GM23338 (cell line): ENCODE measurements at regions not wholly inside any gene's neighbourhood (a gene's known extent, or its start where the extent isn't known, plus 50 kb on each side); places are given as distances from the start of the nearest gene placed in this dataset.

Source experiments
- ATAC-seq: fragments of 200-7000 bp; cut with Tn5 transposase; 3 replicates; pipeline ENCODE4 v1.9.1; 2020
- DNase-seq: peaks from one replicate; pipeline ENCODE4 v3.0.0-alpha.2; 2015; ENCODE audit warnings: low spot score
- H2AFZ ChIP-seq: fragments of 200-600 bp; sonication (generic); 2 replicates; pipeline ENCODE4 v1.8.0; 2016; ENCODE audit warnings: antibody characterized with exemption, mild to moderate bottlenecking, moderate library complexity
- H3F3A ChIP-seq: fragments of 200-600 bp; sonication (generic); replicated peaks from 2 replicates; pipeline ENCODE4 v1.8.0; 2017; ENCODE audit warnings: antibody characterized with exemption, mixed run types, low read depth
- H3K27ac ChIP-seq: fragments of 200-600 bp; sonication (generic); 2 replicates; pipeline ENCODE4 v1.6.1; 2016; ENCODE audit warnings: low read depth
- H3K27me3 ChIP-seq: fragments of 200-600 bp; sonication (generic); 2 replicates; pipeline ENCODE4 v1.8.0; 2016; ENCODE audit warnings: mild to moderate bottlenecking, mixed run types, moderate library complexity; ENCODE audit not compliant: insufficient read depth
- H3K36me3 ChIP-seq: fragments of 200-600 bp; sonication (generic); 2 replicates; pipeline ENCODE4 v1.8.0; 2016; ENCODE audit warnings: mild to moderate bottlenecking; ENCODE audit not compliant: insufficient read depth
- H3K4me1 ChIP-seq: fragments of 200-600 bp; sonication (generic); 2 replicates; pipeline ENCODE4 v1.8.0; 2016; ENCODE audit warnings: mild to moderate bottlenecking, moderate library complexity; ENCODE audit not compliant: insufficient read depth
- H3K4me2 ChIP-seq: fragments of 200-600 bp; sonication (generic); 2 replicates; pipeline ENCODE4 v1.7.1; 2017; ENCODE audit warnings: mixed run types
- H3K4me3 ChIP-seq: fragments of 200-600 bp; sonication (generic); 2 replicates; pipeline ENCODE4 v1.6.1; 2016; ENCODE audit warnings: mixed run types
- H3K79me2 ChIP-seq: fragments of 200-600 bp; sonication (generic); replicated peaks from 2 replicates; pipeline ENCODE4 v1.8.0; 2017; ENCODE audit warnings: mild to moderate bottlenecking; ENCODE audit not compliant: insufficient read depth
- H3K9me2 ChIP-seq: fragments of 200-600 bp; sonication (generic); 2 replicates; pipeline ENCODE4 v1.8.0; 2017; ENCODE audit not compliant: insufficient read depth
- H4K20me1 ChIP-seq: fragments of 200-600 bp; sonication (generic); replicated peaks from 2 replicates; pipeline ENCODE4 v1.8.0; 2017; ENCODE audit warnings: mild to moderate bottlenecking; ENCODE audit not compliant: insufficient read depth
- H3K27ac Mint-ChIP-seq: 2 replicates; pipeline ENCODE4 v1.8.0; 2020; ENCODE audit warnings: inconsistent platforms, mild to moderate bottlenecking, moderate library complexity, mixed read lengths
- H3K27me3 Mint-ChIP-seq: 3 replicates; pipeline ENCODE4 v1.8.0; 2022; ENCODE audit warnings: low read depth, mild to moderate bottlenecking, moderate library complexity, mixed read lengths, inconsistent platforms; ENCODE audit not compliant: insufficient read depth, poor library complexity
- H3K36me3 Mint-ChIP-seq: 3 replicates; pipeline ENCODE4 v1.8.0; 2021; ENCODE audit warnings: low read depth, mild to moderate bottlenecking, inconsistent platforms, moderate library complexity, mixed read lengths
- H3K4me1 Mint-ChIP-seq: 3 replicates; pipeline ENCODE4 v1.8.0; 2020; ENCODE audit warnings: mild to moderate bottlenecking, inconsistent platforms, mixed read lengths
- H3K4me3 Mint-ChIP-seq: 3 replicates; pipeline ENCODE4 v1.8.0; 2021; ENCODE audit warnings: moderate library complexity, mild to moderate bottlenecking, inconsistent platforms, mixed read lengths
- H3K9me3 Mint-ChIP-seq: 3 replicates; pipeline ENCODE4 v1.8.0; 2020; ENCODE audit warnings: moderate library complexity, mild to moderate bottlenecking, inconsistent platforms, mixed read lengths
- CREB1 ChIP-seq: fragments of 250-450 bp; sonication (Bioruptor Pico); IDR thresholded peaks from 2 replicates; pipeline ENCODE4 v1.5.0; 2020; ENCODE audit warnings: low read depth, mild to moderate bottlenecking, moderate library complexity
- EZH2 ChIP-seq: fragments of 200-600 bp; sonication (generic); IDR thresholded peaks from one replicate; pipeline ENCODE4 v1.8.0; 2017; ENCODE audit warnings: antibody characterized with exemption, mild to moderate bottlenecking, low read depth; ENCODE audit not compliant: unreplicated experiment
- EZH2phosphoT487 ChIP-seq: fragments of 200-600 bp; sonication (generic); IDR thresholded peaks from one replicate; pipeline ENCODE4 v1.8.1; 2018; ENCODE audit warnings: antibody characterized with exemption; ENCODE audit not compliant: unreplicated experiment
- JUNB ChIP-seq: IDR thresholded peaks from one replicate; pipeline ENCODE4 v1.6.1; 2016; ENCODE audit warnings: antibody characterized with exemption; ENCODE audit not compliant: unreplicated experiment
- NANOG ChIP-seq: IDR thresholded peaks from 2 replicates; pipeline ENCODE4 v1.6.1; 2016; ENCODE audit warnings: antibody characterized with exemption, borderline replicate concordance
- POLR2AphosphoS5 ChIP-seq: IDR thresholded peaks from 2 replicates; pipeline ENCODE4 v1.6.1; 2016; ENCODE audit warnings: antibody characterized with exemption, low read depth
- REST ChIP-seq: IDR thresholded peaks from one replicate; pipeline ENCODE4 v1.6.1; 2018; ENCODE audit warnings: antibody characterized with exemption; ENCODE audit not compliant: unreplicated experiment
- STAT1 ChIP-seq: IDR thresholded peaks from one replicate; pipeline ENCODE4 v1.6.1; 2016; ENCODE audit warnings: antibody characterized with exemption; ENCODE audit not compliant: unreplicated experiment
- ZNF114 ChIP-seq: fragments of 250-450 bp; sonication (Bioruptor Pico); IDR thresholded peaks from 2 replicates; pipeline ENCODE4 v1.5.0; 2020; ENCODE audit warnings: mild to moderate bottlenecking, moderate library complexity
- ZNF331 ChIP-seq: fragments of 250-450 bp; sonication (Bioruptor Pico); IDR thresholded peaks from 2 replicates; pipeline ENCODE4 v1.5.0; 2020; ENCODE audit warnings: low read depth, mild to moderate bottlenecking, moderate library complexity
- TF ChIP-seq, protein P1 (sequence below): IDR thresholded peaks from 2 replicates; pipeline ENCODE4 v1.6.1; 2016; ENCODE audit warnings: antibody characterized with exemption
- TF ChIP-seq, protein P2 (sequence below): fragments of 250-450 bp; sonication (Bioruptor Pico); IDR thresholded peaks from 2 replicates; pipeline ENCODE4 v1.5.0; 2020; ENCODE audit warnings: mild to moderate bottlenecking, moderate library complexity
- TF ChIP-seq, protein P3 (sequence below), 2 experiments: fragments of 200-600 bp in 1 of 2; sonication (generic) in 1 of 2; conservative IDR thresholded peaks; 2 replicates each; pipeline versions ENCODE4 v1.5.1 to v1.6.1; 2016 to 2017; ENCODE audit warnings: antibody characterized with exemption in 2 of 2, low read depth in 2 of 2, mild to moderate bottlenecking in 2 of 2, moderate library complexity in 1 of 2

DNA sequence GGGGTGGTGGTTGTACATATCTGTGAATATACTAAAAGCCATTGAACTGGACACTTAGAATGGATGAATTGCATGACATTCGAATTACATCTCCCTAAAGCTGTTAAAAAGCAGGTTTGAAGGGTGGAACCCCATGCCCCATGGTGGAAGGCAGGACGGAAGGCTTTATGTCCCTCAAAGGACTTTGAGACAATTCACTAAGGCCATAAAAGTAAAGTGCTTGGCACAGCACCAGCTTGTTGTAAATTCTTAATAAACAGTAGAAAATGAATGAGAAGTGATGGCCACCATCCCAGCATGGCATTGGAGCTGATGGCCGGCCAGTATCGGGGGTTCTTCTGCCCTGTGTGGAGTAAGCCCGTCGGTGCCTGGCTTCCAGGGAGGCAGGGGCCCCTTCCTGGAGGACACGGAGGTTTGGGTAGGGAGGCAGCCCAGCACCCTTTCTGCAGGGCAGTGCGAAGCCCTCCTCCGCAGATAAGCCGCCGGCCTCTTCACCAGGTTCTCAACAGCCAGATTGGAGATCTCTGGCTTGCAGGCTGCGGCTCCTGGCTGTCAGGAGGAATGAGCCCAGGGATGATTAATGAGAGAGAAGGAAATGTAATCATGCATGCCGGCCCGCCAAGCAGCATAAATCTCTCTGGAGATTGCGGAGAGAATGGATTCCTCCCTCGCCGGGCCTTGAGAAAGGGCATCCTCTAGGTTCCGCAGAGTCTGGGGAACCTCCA lies 346.9 kb downstream of the FOXL1 start:
- no peak overlapping the region for H3K4me2 ChIP-seq
- H3K36me3 ChIP-seq = no peaks in the 10 kb centered on the region
- no peak overlapping the region for H3K27ac ChIP-seq
- Mint-ChIP-seq H3K9me3 (peaks cover 16% of the 10 kb centered on the region), H3K27me3 (peaks cover 9% of the 10 kb centered on the region), H3K36me3 (peaks cover 3% of the 10 kb centered on the region; the same call in 2 of the 3 replicates), H3K4me1 (peaks cover 3% of the 10 kb centered on the region), H3K4me3 (no peak overlapping the region), H3K27ac (no peak overlapping the region)
- no peak overlapping the region for H2AFZ ChIP-seq
- ATAC-seq (no peak), DNase-seq (no peak)
- H3K79me2 ChIP-seq = no peaks in the 10 kb centered on the region
- no peak for TF ChIP-seq NANOG
- no peak for TF ChIP-seq STAT1
- no peak for TF ChIP-seq POLR2AphosphoS5
- no peak for TF ChIP-seq REST
- TF ChIP-seq, protein P1, sequence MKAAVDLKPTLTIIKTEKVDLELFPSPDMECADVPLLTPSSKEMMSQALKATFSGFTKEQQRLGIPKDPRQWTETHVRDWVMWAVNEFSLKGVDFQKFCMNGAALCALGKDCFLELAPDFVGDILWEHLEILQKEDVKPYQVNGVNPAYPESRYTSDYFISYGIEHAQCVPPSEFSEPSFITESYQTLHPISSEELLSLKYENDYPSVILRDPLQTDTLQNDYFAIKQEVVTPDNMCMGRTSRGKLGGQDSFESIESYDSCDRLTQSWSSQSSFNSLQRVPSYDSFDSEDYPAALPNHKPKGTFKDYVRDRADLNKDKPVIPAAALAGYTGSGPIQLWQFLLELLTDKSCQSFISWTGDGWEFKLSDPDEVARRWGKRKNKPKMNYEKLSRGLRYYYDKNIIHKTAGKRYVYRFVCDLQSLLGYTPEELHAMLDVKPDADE = no peak
- TF ChIP-seq EZH2 = no peak
- TF ChIP-seq ZNF114 (CRISPR knock-in tag) = no peak
- TF ChIP-seq, protein P2, sequence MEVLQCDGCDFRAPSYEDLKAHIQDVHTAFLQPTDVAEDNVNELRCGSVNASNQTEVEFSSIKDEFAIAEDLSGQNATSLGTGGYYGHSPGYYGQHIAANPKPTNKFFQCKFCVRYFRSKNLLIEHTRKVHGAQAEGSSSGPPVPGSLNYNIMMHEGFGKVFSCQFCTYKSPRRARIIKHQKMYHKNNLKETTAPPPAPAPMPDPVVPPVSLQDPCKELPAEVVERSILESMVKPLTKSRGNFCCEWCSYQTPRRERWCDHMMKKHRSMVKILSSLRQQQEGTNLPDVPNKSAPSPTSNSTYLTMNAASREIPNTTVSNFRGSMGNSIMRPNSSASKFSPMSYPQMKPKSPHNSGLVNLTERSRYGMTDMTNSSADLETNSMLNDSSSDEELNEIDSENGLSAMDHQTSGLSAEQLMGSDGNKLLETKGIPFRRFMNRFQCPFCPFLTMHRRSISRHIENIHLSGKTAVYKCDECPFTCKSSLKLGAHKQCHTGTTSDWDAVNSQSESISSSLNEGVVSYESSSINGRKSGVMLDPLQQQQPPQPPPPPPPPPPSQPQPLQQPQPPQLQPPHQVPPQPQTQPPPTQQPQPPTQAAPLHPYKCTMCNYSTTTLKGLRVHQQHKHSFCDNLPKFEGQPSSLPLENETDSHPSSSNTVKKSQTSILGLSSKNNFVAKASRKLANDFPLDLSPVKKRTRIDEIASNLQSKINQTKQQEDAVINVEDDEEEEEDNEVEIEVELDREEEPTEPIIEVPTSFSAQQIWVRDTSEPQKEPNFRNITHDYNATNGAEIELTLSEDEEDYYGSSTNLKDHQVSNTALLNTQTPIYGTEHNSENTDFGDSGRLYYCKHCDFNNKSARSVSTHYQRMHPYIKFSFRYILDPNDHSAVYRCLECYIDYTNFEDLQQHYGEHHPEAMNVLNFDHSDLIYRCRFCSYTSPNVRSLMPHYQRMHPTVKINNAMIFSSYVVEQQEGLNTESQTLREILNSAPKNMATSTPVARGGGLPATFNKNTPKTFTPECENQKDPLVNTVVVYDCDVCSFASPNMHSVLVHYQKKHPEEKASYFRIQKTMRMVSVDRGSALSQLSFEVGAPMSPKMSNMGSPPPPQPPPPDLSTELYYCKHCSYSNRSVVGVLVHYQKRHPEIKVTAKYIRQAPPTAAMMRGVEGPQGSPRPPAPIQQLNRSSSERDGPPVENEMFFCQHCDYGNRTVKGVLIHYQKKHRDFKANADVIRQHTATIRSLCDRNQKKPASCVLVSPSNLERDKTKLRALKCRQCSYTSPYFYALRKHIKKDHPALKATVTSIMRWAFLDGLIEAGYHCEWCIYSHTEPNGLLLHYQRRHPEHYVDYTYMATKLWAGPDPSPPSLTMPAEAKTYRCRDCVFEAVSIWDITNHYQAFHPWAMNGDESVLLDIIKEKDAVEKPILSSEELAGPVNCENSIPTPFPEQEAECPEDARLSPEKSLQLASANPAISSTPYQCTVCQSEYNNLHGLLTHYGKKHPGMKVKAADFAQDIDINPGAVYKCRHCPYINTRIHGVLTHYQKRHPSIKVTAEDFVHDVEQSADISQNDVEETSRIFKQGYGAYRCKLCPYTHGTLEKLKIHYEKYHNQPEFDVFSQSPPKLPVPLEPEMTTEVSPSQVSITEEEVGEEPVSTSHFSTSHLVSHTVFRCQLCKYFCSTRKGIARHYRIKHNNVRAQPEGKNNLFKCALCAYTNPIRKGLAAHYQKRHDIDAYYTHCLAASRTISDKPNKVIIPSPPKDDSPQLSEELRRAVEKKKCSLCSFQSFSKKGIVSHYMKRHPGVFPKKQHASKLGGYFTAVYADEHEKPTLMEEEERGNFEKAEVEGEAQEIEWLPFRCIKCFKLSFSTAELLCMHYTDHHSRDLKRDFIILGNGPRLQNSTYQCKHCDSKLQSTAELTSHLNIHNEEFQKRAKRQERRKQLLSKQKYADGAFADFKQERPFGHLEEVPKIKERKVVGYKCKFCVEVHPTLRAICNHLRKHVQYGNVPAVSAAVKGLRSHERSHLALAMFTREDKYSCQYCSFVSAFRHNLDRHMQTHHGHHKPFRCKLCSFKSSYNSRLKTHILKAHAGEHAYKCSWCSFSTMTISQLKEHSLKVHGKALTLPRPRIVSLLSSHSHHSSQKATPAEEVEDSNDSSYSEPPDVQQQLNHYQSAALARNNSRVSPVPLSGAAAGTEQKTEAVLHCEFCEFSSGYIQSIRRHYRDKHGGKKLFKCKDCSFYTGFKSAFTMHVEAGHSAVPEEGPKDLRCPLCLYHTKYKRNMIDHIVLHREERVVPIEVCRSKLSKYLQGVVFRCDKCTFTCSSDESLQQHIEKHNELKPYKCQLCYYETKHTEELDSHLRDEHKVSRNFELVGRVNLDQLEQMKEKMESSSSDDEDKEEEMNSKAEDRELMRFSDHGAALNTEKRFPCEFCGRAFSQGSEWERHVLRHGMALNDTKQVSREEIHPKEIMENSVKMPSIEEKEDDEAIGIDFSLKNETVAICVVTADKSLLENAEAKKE = no peak
- no peak for TF ChIP-seq CREB1 (CRISPR knock-in tag)
- TF ChIP-seq ZNF331 (CRISPR knock-in tag) = no peak
- TF ChIP-seq, protein P3, sequence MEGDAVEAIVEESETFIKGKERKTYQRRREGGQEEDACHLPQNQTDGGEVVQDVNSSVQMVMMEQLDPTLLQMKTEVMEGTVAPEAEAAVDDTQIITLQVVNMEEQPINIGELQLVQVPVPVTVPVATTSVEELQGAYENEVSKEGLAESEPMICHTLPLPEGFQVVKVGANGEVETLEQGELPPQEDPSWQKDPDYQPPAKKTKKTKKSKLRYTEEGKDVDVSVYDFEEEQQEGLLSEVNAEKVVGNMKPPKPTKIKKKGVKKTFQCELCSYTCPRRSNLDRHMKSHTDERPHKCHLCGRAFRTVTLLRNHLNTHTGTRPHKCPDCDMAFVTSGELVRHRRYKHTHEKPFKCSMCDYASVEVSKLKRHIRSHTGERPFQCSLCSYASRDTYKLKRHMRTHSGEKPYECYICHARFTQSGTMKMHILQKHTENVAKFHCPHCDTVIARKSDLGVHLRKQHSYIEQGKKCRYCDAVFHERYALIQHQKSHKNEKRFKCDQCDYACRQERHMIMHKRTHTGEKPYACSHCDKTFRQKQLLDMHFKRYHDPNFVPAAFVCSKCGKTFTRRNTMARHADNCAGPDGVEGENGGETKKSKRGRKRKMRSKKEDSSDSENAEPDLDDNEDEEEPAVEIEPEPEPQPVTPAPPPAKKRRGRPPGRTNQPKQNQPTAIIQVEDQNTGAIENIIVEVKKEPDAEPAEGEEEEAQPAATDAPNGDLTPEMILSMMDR (conservative IDR thresholded peaks at IDR 0.05; ENCODE audit: low read depth in 2 of 2) = no peak
- TF ChIP-seq JUNB = no peak
- no peak for TF ChIP-seq EZH2phosphoT487
- no peaks in the 10 kb centered on the region for H4K20me1 ChIP-seq
- no peaks in the 10 kb centered on the region for H3K27me3 ChIP-seq
- H3F3A ChIP-seq = no peaks in the 10 kb centered on the region
- H3K9me2 ChIP-seq = no peaks in the 10 kb centered on the region
- no peaks in the 10 kb centered on the region for H3K4me1 ChIP-seq
- H3K4me3 ChIP-seq = no peak overlapping the region
